ENCODE measurements at regions not wholly inside any gene's neighbourhood (a gene's known extent, or its start where the extent isn't known, plus 50 kb on each side); places are given as distances from the start of the nearest gene placed in this dataset.

GRCh38 chrX:20472148-20472547 lies 205.4 kb upstream of the RPS6KA3 start:
- intact Hi-C loops (cut with micrococcal nuclease) = no loop called here
- Mint-ChIP-seq H3K27me3 (no peaks in the 10 kb centered on the region), H3K4me1 (ENCODE audit: low read depth) (no peaks in the 10 kb centered on the region)

GRCh38 chrX:20471483-20471882 lies 204.8 kb upstream of the RPS6KA3 start:
- Mint-ChIP-seq H3K9me3 (no peaks in the 10 kb centered on the region), H3K27ac (no peak overlapping the region), H3K4me3 (no peak overlapping the region), H3K27me3 (no peaks in the 10 kb centered on the region), H3K4me1 (ENCODE audit: low read depth) (no peaks in the 10 kb centered on the region), H3K36me3 (ENCODE audit: low read depth) (no peaks in the 10 kb centered on the region)
- intact Hi-C loops (cut with micrococcal nuclease) = no loop called here

More at GRCh38 chrX:20472148-20472547, 205.4 kb upstream of the RPS6KA3 start:
- H3K9me3 Mint-ChIP-seq = no peaks in the 10 kb centered on the region
- no peaks in the 10 kb centered on the region for H3K36me3 Mint-ChIP-seq (ENCODE audit: low read depth)
- H3K4me3 Mint-ChIP-seq = no peak overlapping the region
- H3K27ac Mint-ChIP-seq = no peak overlapping the region

GRCh38 chrX:20463296-20464075 lies 196.8 kb upstream of the RPS6KA3 start:
- peaks cover 8% of the 10 kb centered on the region for H3K9me3 Mint-ChIP-seq
- peaks cover 9% of the 10 kb centered on the region for H3K4me1 Mint-ChIP-seq (ENCODE audit: low read depth)
- H3K4me3 Mint-ChIP-seq = no peak overlapping the region
- H3K36me3 Mint-ChIP-seq (ENCODE audit: low read depth) = no peaks in the 10 kb centered on the region
- intact Hi-C loops (cut with micrococcal nuclease) = no loop called here
- H3K27ac Mint-ChIP-seq = no peak overlapping the region
- H3K27me3 Mint-ChIP-seq = no peaks in the 10 kb centered on the region

GRCh38 chrX:20461576-20461975 lies 194.9 kb upstream of the RPS6KA3 start:
- H3K4me3 Mint-ChIP-seq = no peak overlapping the region
- intact Hi-C loops (cut with micrococcal nuclease) = no loop called here
- peaks cover 9% of the 10 kb centered on the region for H3K4me1 Mint-ChIP-seq (ENCODE audit: low read depth)
- no peaks in the 10 kb centered on the region for H3K27me3 Mint-ChIP-seq
- peaks cover 12% of the 10 kb centered on the region for H3K9me3 Mint-ChIP-seq
- H3K27ac Mint-ChIP-seq = no peak overlapping the region
- H3K36me3 Mint-ChIP-seq (ENCODE audit: low read depth) = no peaks in the 10 kb centered on the region

GRCh38 chrX:20461002-20461401 lies 194.3 kb upstream of the RPS6KA3 start:
- Mint-ChIP-seq H3K27me3 (no peaks in the 10 kb centered on the region), H3K9me3 (peaks cover 16% of the 10 kb centered on the region), H3K4me1 (ENCODE audit: low read depth) (peaks cover 9% of the 10 kb centered on the region), H3K4me3 (no peak overlapping the region), H3K27ac (no peak overlapping the region), H3K36me3 (ENCODE audit: low read depth) (no peaks in the 10 kb centered on the region)
- intact Hi-C loops (cut with micrococcal nuclease) = no loop called here

GRCh38 chrX:20459410-20460350 lies 193.0 kb upstream of the RPS6KA3 start:
- H3K4me1 Mint-ChIP-seq (ENCODE audit: low read depth) = peaks cover 9% of the 10 kb centered on the region
- H3K36me3 Mint-ChIP-seq (ENCODE audit: low read depth) = no peaks in the 10 kb centered on the region
- H3K4me3 Mint-ChIP-seq = no peak overlapping the region
- intact Hi-C loops (cut with micrococcal nuclease) = no loop called here
- no peaks in the 10 kb centered on the region for H3K27me3 Mint-ChIP-seq
- peaks cover 8% of the 10 kb centered on the region for H3K9me3 Mint-ChIP-seq
- H3K27ac Mint-ChIP-seq = no peak overlapping the region

GRCh38 chrX:20456971-20457370 lies 190.3 kb upstream of the RPS6KA3 start:
- peaks cover 8% of the 10 kb centered on the region for H3K9me3 Mint-ChIP-seq
- H3K36me3 Mint-ChIP-seq (ENCODE audit: low read depth) = no peaks in the 10 kb centered on the region
- H3K27ac Mint-ChIP-seq = no peak overlapping the region
- intact Hi-C loops (cut with micrococcal nuclease) = no loop called here
- no peaks in the 10 kb centered on the region for H3K27me3 Mint-ChIP-seq
- H3K4me1 Mint-ChIP-seq (ENCODE audit: low read depth) = peaks cover 9% of the 10 kb centered on the region
- H3K4me3 Mint-ChIP-seq = no peak overlapping the region

GRCh38 chrX:20455001-20455400 lies 188.3 kb upstream of the RPS6KA3 start:
- no peak overlapping the region for H3K4me3 Mint-ChIP-seq
- no peaks in the 10 kb centered on the region for H3K4me1 Mint-ChIP-seq (ENCODE audit: low read depth)
- intact Hi-C loops (cut with micrococcal nuclease) = no loop called here
- peaks cover 8% of the 10 kb centered on the region for H3K9me3 Mint-ChIP-seq
- no peaks in the 10 kb centered on the region for H3K27me3 Mint-ChIP-seq
- no peak overlapping the region for H3K27ac Mint-ChIP-seq
- H3K36me3 Mint-ChIP-seq (ENCODE audit: low read depth) = no peaks in the 10 kb centered on the region

GRCh38 chrX:20454117-20454516 lies 187.4 kb upstream of the RPS6KA3 start:
- intact Hi-C loops (cut with micrococcal nuclease) = no loop called here
- H3K4me1 Mint-ChIP-seq (ENCODE audit: low read depth) = no peaks in the 10 kb centered on the region

GRCh38 chrX:20452487-20452886 lies 185.8 kb upstream of the RPS6KA3 start:
- intact Hi-C loops (cut with micrococcal nuclease) = no loop called here
- Mint-ChIP-seq H3K4me3 (no peak overlapping the region), H3K4me1 (ENCODE audit: low read depth) (no peaks in the 10 kb centered on the region), H3K27me3 (no peaks in the 10 kb centered on the region), H3K9me3 (peaks cover 8% of the 10 kb centered on the region), H3K36me3 (ENCODE audit: low read depth) (no peaks in the 10 kb centered on the region), H3K27ac (no peak overlapping the region)

More at GRCh38 chrX:20454117-20454516, 187.4 kb upstream of the RPS6KA3 start:
- Mint-ChIP-seq H3K9me3 (peaks cover 8% of the 10 kb centered on the region), H3K36me3 (ENCODE audit: low read depth) (no peaks in the 10 kb centered on the region), H3K27me3 (no peaks in the 10 kb centered on the region), H3K27ac (no peak overlapping the region), H3K4me3 (no peak overlapping the region)

GRCh38 chrX:20451929-20452328 lies 185.2 kb upstream of the RPS6KA3 start:
- Mint-ChIP-seq H3K9me3 (peaks cover 7% of the 10 kb centered on the region), H3K27me3 (no peaks in the 10 kb centered on the region), H3K4me3 (no peak overlapping the region), H3K36me3 (ENCODE audit: low read depth) (no peaks in the 10 kb centered on the region), H3K27ac (no peak overlapping the region), H3K4me1 (ENCODE audit: low read depth) (no peaks in the 10 kb centered on the region)
- intact Hi-C loops (cut with micrococcal nuclease) = no loop called here

- H3K9me3 Mint-ChIP-seq = no peaks in the 10 kb centered on the region
- H3K27me3 Mint-ChIP-seq = no peaks in the 10 kb centered on the region
- no peak overlapping the region for H3K4me3 Mint-ChIP-seq
- no peaks in the 10 kb centered on the region for H3K36me3 Mint-ChIP-seq (ENCODE audit: low read depth)
- no peaks in the 10 kb centered on the region for H3K4me1 Mint-ChIP-seq (ENCODE audit: low read depth)
- H3K27ac Mint-ChIP-seq = no peak overlapping the region
- intact Hi-C loops (cut with micrococcal nuclease) = no loop called here
Measured at GRCh38 chrX:20445109-20445508, 178.4 kb upstream of the RPS6KA3 start.

GRCh38 chrX:20442597-20442996 lies 175.9 kb upstream of the RPS6KA3 start:
- no peaks in the 10 kb centered on the region for H3K9me3 Mint-ChIP-seq
- no peaks in the 10 kb centered on the region for H3K27me3 Mint-ChIP-seq
- intact Hi-C loops (cut with micrococcal nuclease) = loop anchor here (1.0 kb wide), 1 partner anchor 189 kb away; no protein-coding TSS in a partner anchor
- no peak overlapping the region for H3K4me3 Mint-ChIP-seq
- no peaks in the 10 kb centered on the region for H3K36me3 Mint-ChIP-seq (ENCODE audit: low read depth)
- H3K4me1 Mint-ChIP-seq (ENCODE audit: low read depth) = no peaks in the 10 kb centered on the region
- H3K27ac Mint-ChIP-seq = no peak overlapping the region

- H3K4me1 Mint-ChIP-seq (ENCODE audit: low read depth) = no peaks in the 10 kb centered on the region
- H3K27ac Mint-ChIP-seq = no peak overlapping the region
- H3K9me3 Mint-ChIP-seq = no peaks in the 10 kb centered on the region
- H3K4me3 Mint-ChIP-seq = no peak overlapping the region
- H3K36me3 Mint-ChIP-seq (ENCODE audit: low read depth) = no peaks in the 10 kb centered on the region
- H3K27me3 Mint-ChIP-seq = no peaks in the 10 kb centered on the region
- intact Hi-C loops (cut with micrococcal nuclease) = no loop called here
Measured at GRCh38 chrX:20441123-20441522, 174.4 kb upstream of the RPS6KA3 start.

Data from dendritic cell treated with granulocyte-macrophage colony-stimulating factor and Interleukin-4, amounts not matched to agents 40 ng/mL and 50 ng/mL, for 4 days (primary cell).